HL-60 (cell line): ENCODE measurements at regions not wholly inside any gene's neighbourhood (a gene's known extent, or its start where the extent isn't known, plus 50 kb on each side); places are given as distances from the start of the nearest gene placed in this dataset.

Source experiments
- DNase-seq, 2 experiments: peaks; one replicate each; pipeline ENCODE4 v3.0.0-alpha.2; 2010 to 2020; ENCODE audit warnings: low read depth in 1 of 2, low spot score in 1 of 2
- H3K27ac ChIP-seq: fragments of 250-450 bp; sonication (Bioruptor Pico); replicated peaks from 2 replicates; pipeline ENCODE4 v1.5.1; 2020; ENCODE audit warnings: mild to moderate bottlenecking, moderate library complexity
- H3K27me3 ChIP-seq: fragments of 250-450 bp; sonication (Bioruptor Pico); 2 replicates; pipeline ENCODE4 v1.5.1; 2021; ENCODE audit warnings: mild to moderate bottlenecking, moderate library complexity; ENCODE audit not compliant: insufficient read depth, poor library complexity, severe bottlenecking
- H3K4me3 ChIP-seq: replicated peaks from 2 replicates; pipeline ENCODE4 v1.5.1; 2011; ENCODE audit warnings: mild to moderate bottlenecking, control low read depth, low read length; ENCODE audit not compliant: insufficient read depth
- CTCF ChIP-seq: IDR thresholded peaks from one replicate; pipeline ENCODE4 v1.5.1; 2011; ENCODE audit warnings: low read length, control low read depth, inconsistent platforms; ENCODE audit not compliant: insufficient read depth
- GABPA ChIP-seq: IDR thresholded peaks from 2 replicates; pipeline ENCODE4 v1.6.1; 2012; ENCODE audit warnings: low read depth
- POLR2AphosphoS5 ChIP-seq: IDR thresholded peaks from 2 replicates; pipeline ENCODE4 v1.6.1; 2012; ENCODE audit warnings: low read depth
- REST ChIP-seq: IDR thresholded peaks from 2 replicates; pipeline ENCODE4 v1.6.1; 2012; ENCODE audit warnings: low read depth; ENCODE audit not compliant: insufficient replicate concordance
- SPI1 ChIP-seq: IDR thresholded peaks from 2 replicates; pipeline ENCODE4 v1.6.1; 2012; ENCODE audit warnings: low read depth, mild to moderate bottlenecking, borderline replicate concordance

DNA sequence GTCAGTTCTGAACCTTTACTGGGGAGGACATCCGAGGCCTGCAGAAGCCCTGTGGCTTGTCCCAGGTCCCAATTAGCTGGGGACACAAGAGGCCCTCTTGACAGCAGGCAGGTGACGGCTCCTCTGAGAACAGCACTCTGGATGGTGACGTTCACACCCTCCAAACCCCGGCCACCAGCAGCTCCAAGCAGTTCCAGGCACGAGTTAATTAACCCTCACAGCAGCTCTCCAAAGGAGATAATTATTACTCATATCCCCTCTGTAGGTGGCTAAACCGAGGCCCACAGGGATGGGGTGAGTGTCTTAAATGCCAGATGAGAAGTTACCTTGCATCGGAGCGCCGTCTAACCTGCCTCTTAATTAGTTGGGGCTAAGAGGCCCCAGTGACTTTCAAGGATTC, 168.9 kb upstream of the CIBAR2 start:
- no peak for TF ChIP-seq SPI1
- TF ChIP-seq GABPA: no peak
- no peak for TF ChIP-seq REST
- TF ChIP-seq CTCF: no peak
- TF ChIP-seq POLR2AphosphoS5: no peak
- no peak overlapping the region for H3K27ac ChIP-seq
- H3K27me3 ChIP-seq: no peaks in the 10 kb centered on the region
- H3K4me3 ChIP-seq: no peak overlapping the region
- DNase-seq: no peak

- no peak for DNase-seq
- no peaks in the 10 kb centered on the region for H3K27me3 ChIP-seq
- H3K4me3 ChIP-seq: no peak overlapping the region
- no peak overlapping the region for H3K27ac ChIP-seq
- TF ChIP-seq POLR2AphosphoS5 (no peak), REST (no peak), GABPA (no peak), SPI1 (no peak), CTCF (no peak)
Observed at GRCh38 chr16:85282842-85283241, 170.6 kb upstream of the CIBAR2 start.

DNA sequence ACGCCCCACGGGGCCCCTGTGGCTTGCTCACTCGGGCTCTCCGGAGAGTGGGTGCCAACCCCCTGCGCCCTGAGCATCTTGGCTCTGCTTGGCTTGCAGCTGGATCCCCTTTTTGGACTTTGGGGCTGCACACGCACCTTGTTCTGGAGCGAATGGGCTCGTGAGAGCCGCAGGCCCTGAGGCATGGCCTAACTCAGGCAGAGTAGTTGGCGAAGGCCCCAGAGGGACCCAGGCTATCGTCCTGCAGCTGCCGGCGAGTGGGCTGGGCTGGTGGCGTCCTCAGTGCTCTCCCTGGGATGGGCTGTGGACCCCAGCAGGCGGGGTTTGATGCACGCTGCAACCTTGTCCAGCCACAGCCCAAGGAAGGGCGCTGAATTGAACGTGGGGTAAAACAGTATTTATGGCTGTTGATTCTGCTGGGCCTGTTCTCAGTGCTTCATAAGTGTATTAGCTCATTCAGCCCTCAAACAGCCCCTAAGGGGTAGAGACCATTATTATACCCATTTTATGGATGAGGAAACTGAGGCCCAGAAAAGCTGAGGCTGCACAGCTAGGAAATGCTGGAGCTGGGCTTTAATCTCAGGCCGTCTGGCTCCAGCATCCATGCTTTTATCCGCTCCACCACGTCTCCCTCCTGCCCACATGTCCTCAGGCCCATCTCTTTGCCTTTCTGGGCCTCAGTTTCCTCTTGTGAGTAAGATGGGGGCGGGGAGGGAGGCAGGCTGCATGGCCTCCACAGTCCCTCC, 171.2 kb upstream of the CIBAR2 start:
- no peak for TF ChIP-seq REST
- no peak for TF ChIP-seq POLR2AphosphoS5
- TF ChIP-seq GABPA: no peak
- no peak for TF ChIP-seq CTCF
- no peak for TF ChIP-seq SPI1
- Histone ChIP-seq H3K4me3 (no peak overlapping the region), H3K27me3 (no peaks in the 10 kb centered on the region), H3K27ac (no peak overlapping the region)
- no peak for DNase-seq
